ENCODE measurements at regions not wholly inside any gene's neighbourhood (a gene's known extent, or its start where the extent isn't known, plus 50 kb on each side); places are given as distances from the start of the nearest gene placed in this dataset.

- 82% methylated on average over 7 of the region's 7 CpGs for WGBS
- Histone ChIP-seq H3K36me3 (no peaks in the 10 kb centered on the region), H3K27ac (no peak overlapping the region), H3K4me1 (no peaks in the 10 kb centered on the region), H3K9me3 (no peaks in the 10 kb centered on the region), H3K27me3 (peaks cover 25% of the 10 kb centered on the region), H3K4me3 (no peak overlapping the region)
- no peak for TF ChIP-seq CTCF (IDR thresholded peaks at IDR 0.05)
- no peak for TF ChIP-seq EP300 (IDR thresholded peaks at IDR 0.05)
- no peak for TF ChIP-seq POLR2AphosphoS5 (IDR thresholded peaks at IDR 0.05)
- no peak for TF ChIP-seq POLR2A (IDR thresholded peaks at IDR 0.05)
- DNase-seq (ENCODE audit: low spot score in 2 of 2): no peak
These were observed 83.6 kb upstream of the LHX5 start for GRCh38 chr12:113555226-113555625.

GRCh38 chr12:113552760-113553159, 81.1 kb upstream of the LHX5 start:
- no peak overlapping the region for H3K4me3 ChIP-seq
- 72% methylated on average over 7 of the region's 8 CpGs for WGBS
- H3K9me3 ChIP-seq: no peaks in the 10 kb centered on the region
- peaks cover 26% of the 10 kb centered on the region for H3K27me3 ChIP-seq
- no peaks in the 10 kb centered on the region for H3K36me3 ChIP-seq
- TF ChIP-seq CTCF (IDR thresholded peaks at IDR 0.05) (no peak), POLR2A (IDR thresholded peaks at IDR 0.05) (no peak), POLR2AphosphoS5 (IDR thresholded peaks at IDR 0.05) (no peak), EP300 (IDR thresholded peaks at IDR 0.05) (no peak)
- H3K4me1 ChIP-seq: no peaks in the 10 kb centered on the region
- DNase-seq (ENCODE audit: low spot score in 2 of 2): no peak
- H3K27ac ChIP-seq: no peak overlapping the region

GRCh38 chr12:113551563-113551962, 79.9 kb upstream of the LHX5 start:
- no peak for TF ChIP-seq EP300 (IDR thresholded peaks at IDR 0.05)
- TF ChIP-seq CTCF (IDR thresholded peaks at IDR 0.05): no peak
- no peak for TF ChIP-seq POLR2A (IDR thresholded peaks at IDR 0.05)
- no peak for TF ChIP-seq POLR2AphosphoS5 (IDR thresholded peaks at IDR 0.05)
- Histone ChIP-seq H3K36me3 (no peaks in the 10 kb centered on the region), H3K4me1 (no peaks in the 10 kb centered on the region), H3K9me3 (no peaks in the 10 kb centered on the region), H3K4me3 (no peak overlapping the region), H3K27me3 (peaks cover 27% of the 10 kb centered on the region), H3K27ac (no peak overlapping the region)
- no peak for DNase-seq (ENCODE audit: low spot score in 2 of 2)
- 97% methylated on average over 4 of the region's 4 CpGs for WGBS

- no peak for DNase-seq (ENCODE audit: low spot score in 2 of 2)
- Histone ChIP-seq H3K4me3 (no peak overlapping the region), H3K4me1 (no peaks in the 10 kb centered on the region), H3K36me3 (no peaks in the 10 kb centered on the region), H3K9me3 (peaks cover 3% of the 10 kb centered on the region), H3K27ac (no peak overlapping the region), H3K27me3 (peaks cover 28% of the 10 kb centered on the region)
- 94% methylated on average over 2 of the region's 2 CpGs for WGBS
- TF ChIP-seq POLR2A (IDR thresholded peaks at IDR 0.05) (no peak), POLR2AphosphoS5 (IDR thresholded peaks at IDR 0.05) (no peak), EP300 (IDR thresholded peaks at IDR 0.05) (no peak), CTCF (IDR thresholded peaks at IDR 0.05) (no peak)
These were observed 76.8 kb upstream of the LHX5 start for GRCh38 chr12:113548467-113548866.

- Histone ChIP-seq H3K4me3 (no peak overlapping the region), H3K27ac (no peak overlapping the region), H3K9me3 (peaks cover 3% of the 10 kb centered on the region), H3K4me1 (no peaks in the 10 kb centered on the region), H3K27me3 (peaks cover 27% of the 10 kb centered on the region), H3K36me3 (no peaks in the 10 kb centered on the region)
- TF ChIP-seq EP300 (IDR thresholded peaks at IDR 0.05): no peak
- TF ChIP-seq POLR2A (IDR thresholded peaks at IDR 0.05): no peak
- TF ChIP-seq CTCF (IDR thresholded peaks at IDR 0.05): no peak
- no peak for TF ChIP-seq POLR2AphosphoS5 (IDR thresholded peaks at IDR 0.05)
- WGBS: 26% methylated on average over 17 of the region's 18 CpGs
- DNase-seq (ENCODE audit: low spot score in 2 of 2): no peak
These were observed 75.5 kb upstream of the LHX5 start for GRCh38 chr12:113546916-113547863.
